ENCODE measurements at regions not wholly inside any gene's neighbourhood (a gene's known extent, or its start where the extent isn't known, plus 50 kb on each side); places are given as distances from the start of the nearest gene placed in this dataset.
A peak's percentile ranks its signal among the peaks of the same experiment; 100 is the strongest.

DNA sequence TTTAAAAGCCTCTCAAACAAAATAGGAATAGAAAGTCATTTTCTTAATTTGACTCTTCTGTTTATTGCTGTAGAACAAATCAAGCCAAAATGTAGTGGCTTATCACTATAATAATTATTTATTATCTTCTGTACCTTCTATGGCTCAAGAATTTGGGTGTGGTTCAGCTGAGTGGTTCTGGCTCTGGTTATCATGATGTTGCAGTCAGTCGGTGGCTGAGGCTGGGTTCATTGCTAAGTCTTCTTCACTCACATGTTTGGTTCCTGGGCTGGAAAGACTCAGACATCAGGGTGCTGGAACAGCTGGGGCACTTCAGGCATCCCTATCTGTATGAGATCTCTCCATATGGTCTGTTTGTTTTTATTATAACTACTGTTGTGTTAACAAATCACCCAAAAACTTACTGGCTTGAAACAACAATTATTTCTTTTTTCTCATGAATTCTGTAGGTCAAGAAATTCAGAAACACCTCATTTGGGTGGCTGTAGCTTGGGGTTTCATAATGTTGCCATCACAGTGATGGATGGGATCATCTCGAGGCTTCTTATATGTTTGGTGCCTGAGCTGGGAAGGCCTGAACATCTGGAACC lies 165.5 kb upstream of the FOXN2 start:
- in situ Hi-C loops (cut with MboI): no loop called here
- FAIRE-seq: peak; percentile 65
- TF ChIP-seq SMARCA4 (IDR thresholded peaks at IDR 0.05) (peak; percentile 79), SP1 (CRISPR knock-in tag; IDR thresholded peaks at IDR 0.05) (no peak), TAF9B (IDR thresholded peaks at IDR 0.05; ENCODE audit: partially characterized antibody) (peak; percentile 38), RBBP5 (IDR thresholded peaks at IDR 0.05; ENCODE audit: borderline replicate concordance, insufficient read depth, low read length, poor library complexity, severe bottlenecking) (no peak), EP300 (IDR thresholded peaks at IDR 0.05; ENCODE audit: low read length) (peak; percentile 51; the same call in 1 of the 2 replicates), MYC (IDR thresholded peaks at IDR 0.05; ENCODE audit: low read depth, low read length) (0 out of 2 replicates have a peak, but pooled peaks have one; percentile 28), MYC (CRISPR knock-in tag; IDR thresholded peaks at IDR 0.05; ENCODE audit: borderline replicate concordance, low read depth) (no peak), FOSL1 (tag; conservative IDR thresholded peaks at IDR 0.05) (peak; percentile 50; the same call in 1 of the 2 replicates), L3MBTL2 (IDR thresholded peaks at IDR 0.05) (peak; percentile 61), ZNF696 (CRISPR knock-in tag; conservative IDR thresholded peaks at IDR 0.05) (no peak), NBN (IDR thresholded peaks at IDR 0.05; ENCODE audit: low read depth) (0 out of 2 replicates have a peak, but pooled peaks have one; percentile 34), CBFA2T2 (conservative IDR thresholded peaks at IDR 0.05) (peak; percentile 80), SRF (CRISPR knock-in tag; IDR thresholded peaks at IDR 0.05) (no peak), SIN3B (IDR thresholded peaks at IDR 0.05; ENCODE audit: low read depth) (no peak), WHSC1 (IDR thresholded peaks at IDR 0.05; ENCODE audit: low read length) (no peak), DMBX1 (CRISPR knock-in tag; IDR thresholded peaks at IDR 0.05; ENCODE audit: borderline replicate concordance) (0 out of 2 replicates have a peak, but pooled peaks have one; percentile 34)
- TF ChIP-seq, protein P1, sequence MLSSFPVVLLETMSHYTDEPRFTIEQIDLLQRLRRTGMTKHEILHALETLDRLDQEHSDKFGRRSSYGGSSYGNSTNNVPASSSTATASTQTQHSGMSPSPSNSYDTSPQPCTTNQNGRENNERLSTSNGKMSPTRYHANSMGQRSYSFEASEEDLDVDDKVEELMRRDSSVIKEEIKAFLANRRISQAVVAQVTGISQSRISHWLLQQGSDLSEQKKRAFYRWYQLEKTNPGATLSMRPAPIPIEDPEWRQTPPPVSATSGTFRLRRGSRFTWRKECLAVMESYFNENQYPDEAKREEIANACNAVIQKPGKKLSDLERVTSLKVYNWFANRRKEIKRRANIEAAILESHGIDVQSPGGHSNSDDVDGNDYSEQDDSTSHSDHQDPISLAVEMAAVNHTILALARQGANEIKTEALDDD (IDR thresholded peaks at IDR 0.05): peak; percentile 68
- TF ChIP-seq, protein P2, sequence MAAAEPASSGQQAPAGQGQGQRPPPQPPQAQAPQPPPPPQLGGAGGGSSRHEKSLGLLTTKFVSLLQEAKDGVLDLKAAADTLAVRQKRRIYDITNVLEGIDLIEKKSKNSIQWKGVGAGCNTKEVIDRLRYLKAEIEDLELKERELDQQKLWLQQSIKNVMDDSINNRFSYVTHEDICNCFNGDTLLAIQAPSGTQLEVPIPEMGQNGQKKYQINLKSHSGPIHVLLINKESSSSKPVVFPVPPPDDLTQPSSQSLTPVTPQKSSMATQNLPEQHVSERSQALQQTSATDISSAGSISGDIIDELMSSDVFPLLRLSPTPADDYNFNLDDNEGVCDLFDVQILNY (CRISPR knock-in tag; IDR thresholded peaks at IDR 0.05): no peak

More for the DNA sequence above, 165.5 kb upstream of the FOXN2 start:
- POLR2A ChIA-PET: interaction anchor here (1.0 to 1.4 kb wide), 2 partner anchors 22 to 36 kb away, joined by 3 read pairs; no protein-coding TSS in a partner anchor
- DNase-seq (ENCODE audit: extremely low read depth in 1 of 4, low spot score in 3 of 4): peak; percentile 66 to 81 (median 76)
- Histone ChIP-seq H4K20me1 (replicated peaks; ENCODE audit: control insufficient read depth, insufficient read depth, low read length) (no peaks in the 10 kb centered on the region), H3K9ac (ENCODE audit: insufficient read depth in 1 of 2, low read depth in 2 of 2, low read length in 2 of 2) (peak overlapping the region in 1 of 2 experiments; percentile 7; a peak in 1 of 4 replicates), H3K9me1 (ENCODE audit: control insufficient read depth, insufficient read depth, low read length) (no peaks in the 10 kb centered on the region), H3K36me3 (ENCODE audit: control insufficient read depth, insufficient read depth, low read length) (no peaks in the 10 kb centered on the region), H3K4me1 (replicated peaks in 1 of 2; ENCODE audit: control insufficient read depth in 2 of 2, insufficient read depth in 2 of 2, low read length in 2 of 2) (peaks cover 10 to 36% of the 10 kb centered on the region in 2 experiments; a peak in 4 of 5 replicates), H3K9me3 (replicated peaks; ENCODE audit: control insufficient read depth, insufficient read depth, low read depth, low read length) (no peaks in the 10 kb centered on the region), H2AFZ (ENCODE audit: low read depth, low read length) (peak overlapping the region; percentile 10; the same call in 1 of the 2 replicates), H3K79me2 (ENCODE audit: control insufficient read depth, insufficient read depth, low read length) (no peaks in the 10 kb centered on the region), H3K27ac (ENCODE audit: extremely low read depth, low read depth, low read length) (no peak overlapping the region), H3K4me3 (no peak overlapping the region), H3K4me2 (ENCODE audit: insufficient read depth, low read length) (peak overlapping the region; percentile 21; the same call in 1 of the 2 replicates), H3K27me3 (ENCODE audit: control insufficient read depth in 2 of 2, insufficient read depth in 2 of 2, low read length in 2 of 2) (no peaks in the 10 kb centered on the region)
- intact Hi-C loops (cut with micrococcal nuclease): no loop called here
- 0% methylated on average over 2 of the region's 2 CpGs for WGBS (ENCODE audit: insufficient coverage, low coverage, missing lambda C conversion rate)
- ATAC-seq: peak; percentile 60
- no TSS peak for BruUV-seq (replicated peaks)
- CTCF ChIA-PET (ENCODE audit: low intra/inter-chr PET ratio): no interaction called here

Data from K562 (cell line).